HT1080 (cell line): ENCODE measurements at regions not wholly inside any gene's neighbourhood (a gene's known extent, or its start where the extent isn't known, plus 50 kb on each side); places are given as distances from the start of the nearest gene placed in this dataset.
"Not testable (repeated sequence)": the region's sequence is repeated elsewhere in the genome, so short reads cannot be mapped to it uniquely, and the experiment has no call there.

Source experiments
- DNase-seq: peaks from one replicate; pipeline ENCODE4 v3.0.0-alpha.2; 2015; ENCODE audit warnings: low read depth

DNA sequence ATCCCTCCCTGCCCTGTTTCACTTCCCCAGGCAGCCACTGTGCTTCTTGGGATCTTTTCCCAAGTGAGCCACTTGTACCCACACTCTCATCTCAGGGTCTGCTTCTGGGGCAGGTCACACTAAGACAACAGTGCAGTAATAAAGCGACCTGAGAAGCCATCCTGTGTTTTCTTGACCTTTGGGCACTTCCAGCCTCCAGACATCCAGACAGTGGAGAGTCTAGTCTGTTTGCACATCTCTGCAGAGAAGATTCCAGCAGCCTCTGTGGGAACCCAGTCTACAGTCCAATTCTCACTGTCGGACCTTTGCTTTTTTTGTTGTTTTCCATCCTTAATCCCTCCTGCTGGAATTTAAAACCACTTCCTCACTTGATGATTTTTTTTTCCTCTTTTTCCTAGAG is 50.3 kb upstream of the ATP6AP2 start:
- no peak for DNase-seq

DNA sequence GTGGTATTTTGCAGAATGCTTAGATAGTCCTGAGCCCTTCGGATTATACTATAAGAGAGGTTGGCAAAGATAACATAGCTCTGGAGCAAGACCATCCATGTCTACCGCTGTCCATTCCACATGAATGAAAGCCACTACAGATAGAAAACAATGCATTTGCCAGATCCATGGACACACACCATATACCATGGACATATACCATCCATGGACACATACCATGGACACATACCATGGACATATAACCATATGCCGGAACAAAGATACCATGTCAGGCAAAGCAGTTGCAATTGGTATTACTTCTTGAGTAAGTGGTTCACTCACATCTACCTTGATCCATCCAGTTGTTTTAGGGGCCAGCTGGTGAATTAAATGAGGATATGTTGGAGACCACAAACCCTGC is 53.2 kb upstream of the ATP6AP2 start:
- DNase-seq = no peak

DNA sequence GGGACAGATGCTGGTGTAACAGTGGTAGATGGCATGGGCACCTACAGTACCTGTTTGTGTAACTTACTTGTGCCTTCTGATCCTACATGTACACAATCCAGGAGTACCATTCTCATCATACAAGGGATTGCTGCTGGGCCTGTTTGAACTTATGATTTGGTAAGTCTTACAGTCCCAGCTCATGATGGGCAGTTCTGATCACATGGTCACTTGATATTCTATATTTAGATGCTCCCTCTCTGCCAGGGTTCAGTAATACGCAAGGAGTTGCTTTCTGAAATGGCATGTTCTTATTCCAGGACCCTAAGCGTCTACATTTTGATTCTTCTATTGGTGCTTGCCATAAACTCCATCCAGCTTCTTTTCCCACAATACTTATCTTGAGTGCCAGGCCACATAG is 54.4 kb upstream of the ATP6AP2 start:
- no peak for DNase-seq

DNA sequence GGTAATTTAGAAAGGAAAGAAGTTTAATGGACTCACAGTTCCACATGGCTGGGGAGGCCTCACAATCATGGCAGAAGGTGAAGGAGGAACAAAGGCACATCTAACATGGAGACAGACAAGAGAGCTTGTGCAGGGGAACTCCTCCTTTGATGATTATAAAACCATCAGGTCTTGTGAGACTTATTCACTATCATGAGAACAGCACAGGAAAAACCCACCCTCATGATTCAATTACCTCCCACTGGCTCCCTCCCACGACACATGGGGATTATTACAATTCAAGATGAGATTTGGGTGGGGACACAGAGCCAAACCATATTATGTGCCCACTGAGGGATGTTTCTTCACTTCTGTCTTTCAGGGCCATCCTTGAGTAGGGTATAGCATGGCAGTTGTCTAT is 54.9 kb upstream of the ATP6AP2 start:
- not testable (repeated sequence) for DNase-seq

DNA sequence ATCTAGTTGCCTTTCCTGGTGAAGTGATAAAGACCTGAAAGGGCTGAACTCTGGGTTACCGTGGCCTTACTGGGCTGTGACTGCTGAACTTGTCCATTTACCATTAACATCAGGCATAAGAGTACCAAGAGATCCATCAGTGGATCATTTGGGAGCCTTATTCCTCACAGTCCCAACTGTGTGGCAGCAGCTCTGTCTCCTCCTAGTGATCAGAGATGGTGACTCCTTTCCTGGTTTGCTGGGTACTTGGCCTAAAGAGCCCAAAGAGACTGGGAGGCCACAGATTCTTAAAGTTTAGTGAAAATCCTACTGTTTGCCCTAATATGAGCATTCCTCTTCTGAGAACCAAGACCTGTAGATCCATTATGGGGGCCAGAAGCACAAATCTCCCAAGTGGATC is 56.3 kb upstream of the ATP6AP2 start:
- DNase-seq = no peak

DNA sequence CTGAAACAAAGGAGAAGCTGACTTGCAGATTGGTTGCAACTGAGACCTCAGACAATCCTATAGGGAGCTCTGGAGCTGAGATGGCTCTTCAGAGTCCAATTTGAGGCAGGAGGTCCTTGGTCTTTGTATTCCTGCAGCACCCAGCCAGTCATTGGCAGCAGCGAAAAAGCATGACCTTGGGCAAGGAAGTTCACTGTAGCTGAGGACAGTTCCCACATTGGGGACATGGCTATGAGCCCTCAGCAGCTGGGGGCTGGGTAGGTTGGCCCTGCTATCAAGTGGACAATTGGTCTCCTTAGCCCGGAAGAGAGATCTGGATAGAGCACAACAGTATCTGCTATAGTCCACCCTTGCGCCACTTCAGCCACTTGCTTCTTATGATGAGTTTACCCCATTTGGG is 56.9 kb upstream of the ATP6AP2 start:
- no peak for DNase-seq

DNA sequence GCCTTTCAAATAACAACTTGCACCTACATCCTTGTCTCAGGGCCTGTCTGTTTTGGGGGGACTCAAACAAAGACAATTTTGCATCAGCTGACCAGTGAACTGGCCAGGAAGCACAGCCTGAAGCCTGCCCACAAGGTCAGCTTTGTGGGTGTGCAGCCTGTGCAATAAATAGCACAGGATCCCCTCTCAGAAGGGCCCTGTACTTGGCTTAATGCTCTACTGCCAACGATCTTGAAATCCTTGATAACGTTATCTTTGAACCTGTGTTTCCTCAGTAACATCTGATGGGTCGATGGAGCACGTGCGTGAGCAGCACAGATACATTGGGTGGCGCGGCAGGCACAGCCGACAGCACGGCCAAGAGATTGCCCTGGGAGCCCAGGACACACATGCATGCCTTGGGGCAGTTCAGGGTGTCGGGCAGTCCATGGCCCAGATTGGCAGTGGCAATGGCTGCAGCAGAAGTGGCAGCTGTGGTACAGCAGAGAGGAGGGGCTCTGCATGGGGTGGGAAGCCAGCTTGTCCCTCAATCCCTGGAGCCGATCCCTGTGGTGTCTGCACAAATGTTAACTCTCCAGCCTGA is 58.8 kb upstream of the ATP6AP2 start:
- no peak for DNase-seq

DNA sequence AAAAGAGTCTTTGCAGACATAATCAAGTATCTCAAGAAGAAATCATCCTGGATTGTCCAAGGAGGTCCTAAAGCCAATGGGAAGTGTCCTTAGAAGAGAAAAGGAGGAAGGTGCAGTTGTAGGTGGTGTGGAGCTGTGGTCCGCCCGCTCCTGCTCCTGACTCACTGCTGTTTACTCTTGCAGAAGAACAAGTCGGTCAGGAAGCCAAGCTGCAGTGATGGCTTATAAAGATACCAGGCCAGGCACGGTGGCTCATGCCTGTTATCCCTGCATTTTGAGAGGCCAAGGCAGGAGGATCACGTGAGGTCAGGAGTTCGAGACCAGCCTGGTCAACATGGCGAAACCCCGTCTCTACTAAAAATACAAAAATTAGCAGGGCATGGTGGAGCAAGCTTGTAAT is 66.4 kb upstream of the ATP6AP2 start:
- DNase-seq = no peak

DNA sequence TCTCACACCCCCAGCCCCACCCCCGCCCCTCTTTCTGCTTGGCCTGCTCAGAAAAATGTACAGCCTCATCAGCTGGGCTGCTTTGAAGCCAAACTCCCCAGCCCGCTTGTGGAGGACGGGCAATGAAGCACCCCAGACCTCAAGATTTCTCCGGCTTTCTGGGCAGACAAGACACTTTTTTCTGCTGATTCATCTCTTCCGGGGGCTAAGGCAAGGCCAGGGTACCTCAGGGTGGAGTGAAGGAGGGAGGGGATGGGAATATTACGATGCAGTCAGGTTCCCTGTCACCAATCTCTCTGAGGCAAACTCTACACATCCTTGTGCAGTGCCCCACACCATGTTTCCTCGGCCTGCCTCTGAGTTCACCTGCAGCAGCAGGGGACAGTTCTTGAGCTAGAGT is 66.9 kb upstream of the ATP6AP2 start:
- no peak for DNase-seq

DNA sequence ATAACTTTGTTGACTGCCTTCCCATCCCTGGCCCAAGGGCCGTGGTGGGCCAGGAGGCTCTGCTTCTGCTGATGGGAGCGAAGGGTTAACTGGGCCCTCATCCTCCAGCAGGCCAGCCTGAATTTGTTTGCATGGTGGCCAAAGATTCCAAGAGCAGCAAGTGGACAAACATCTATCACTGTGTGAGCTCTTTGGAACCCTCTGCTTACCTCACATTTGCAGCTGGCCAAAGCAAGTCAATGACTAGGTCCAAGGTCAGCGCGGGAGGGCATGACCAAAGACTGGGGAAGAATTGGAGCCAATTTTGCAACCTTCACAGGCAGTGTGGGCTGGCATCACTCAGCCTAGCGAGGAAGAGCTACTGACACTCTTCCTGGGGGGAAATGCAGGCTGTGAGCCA is 67.8 kb upstream of the ATP6AP2 start:
- DNase-seq = no peak

DNA sequence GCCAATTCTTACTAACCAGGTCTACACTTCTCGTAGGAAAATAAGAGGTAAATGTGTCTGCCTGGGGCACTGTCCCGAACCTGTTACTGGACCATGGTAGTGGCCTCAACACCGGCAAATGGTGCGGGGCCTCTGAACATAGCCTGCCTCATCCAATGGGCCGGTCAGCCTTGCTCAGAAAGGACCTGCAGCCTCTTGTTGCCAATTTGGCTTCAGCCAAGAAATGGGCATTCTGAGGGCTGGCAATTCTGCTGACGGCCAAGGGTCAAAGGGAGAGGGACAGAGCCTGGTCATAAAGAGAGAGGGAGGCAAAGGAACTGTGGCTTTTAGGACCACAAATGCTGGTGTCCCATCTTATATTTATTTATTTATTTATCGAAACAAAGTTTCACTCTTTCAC is 69.5 kb upstream of the ATP6AP2 start:
- no peak for DNase-seq

DNA sequence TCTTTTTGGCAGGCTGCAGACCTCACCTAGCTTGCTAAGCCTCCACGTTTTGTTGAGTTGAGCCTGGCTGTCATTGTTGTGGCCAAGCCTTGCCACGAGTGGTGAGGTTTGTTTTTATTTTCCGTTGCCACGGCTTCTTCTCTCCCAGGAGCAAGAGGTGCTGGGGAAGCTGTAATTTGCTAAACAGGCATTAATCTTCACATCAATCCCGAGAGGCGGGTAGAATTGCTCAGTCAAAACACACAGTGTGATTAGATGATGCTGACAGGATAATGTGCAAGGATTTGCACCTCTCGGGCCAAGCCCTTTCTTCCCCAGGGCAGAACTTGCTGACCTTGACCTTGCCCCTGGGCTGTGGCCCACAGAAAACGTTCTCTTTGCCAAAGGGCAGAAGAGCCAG is 72.2 kb upstream of the ATP6AP2 start:
- DNase-seq = no peak

DNA sequence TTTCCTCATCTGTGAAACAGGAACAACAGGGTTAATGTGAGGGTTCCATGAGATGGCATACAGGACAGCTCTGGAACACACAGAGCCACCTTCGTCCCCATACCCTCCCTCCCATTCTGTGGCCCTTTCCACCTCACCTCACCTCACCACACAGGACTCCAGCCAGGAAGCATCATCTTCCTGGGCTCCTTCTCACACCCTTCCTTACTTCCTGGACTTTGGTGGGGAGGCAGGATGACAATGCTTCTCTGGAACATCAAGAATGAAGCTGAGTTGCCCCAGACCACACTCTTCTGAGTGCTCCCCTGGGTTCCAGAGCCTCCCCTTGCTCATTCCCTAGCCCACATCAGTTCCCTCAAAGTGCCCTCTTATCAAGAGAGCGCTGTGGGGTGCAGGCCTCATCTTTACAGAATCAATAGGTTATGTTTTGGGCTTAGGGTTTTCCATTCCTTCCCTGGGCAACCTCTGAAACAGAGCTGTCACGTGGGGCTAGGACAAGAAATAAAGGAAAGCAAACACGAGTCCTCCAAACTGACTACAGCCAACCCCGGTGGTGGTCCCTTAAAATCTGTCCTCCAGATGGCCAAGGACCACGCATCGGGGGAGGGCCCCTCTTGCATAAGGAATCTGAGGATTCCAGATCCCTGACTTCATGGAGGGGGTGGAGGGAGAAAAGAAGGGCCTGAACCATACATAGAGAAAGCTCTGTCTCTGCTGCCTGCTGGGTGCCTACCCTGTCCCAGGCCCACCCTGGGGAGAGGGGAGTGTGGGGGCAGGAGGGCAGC is 74.4 kb upstream of the ATP6AP2 start:
- DNase-seq = no peak

DNA sequence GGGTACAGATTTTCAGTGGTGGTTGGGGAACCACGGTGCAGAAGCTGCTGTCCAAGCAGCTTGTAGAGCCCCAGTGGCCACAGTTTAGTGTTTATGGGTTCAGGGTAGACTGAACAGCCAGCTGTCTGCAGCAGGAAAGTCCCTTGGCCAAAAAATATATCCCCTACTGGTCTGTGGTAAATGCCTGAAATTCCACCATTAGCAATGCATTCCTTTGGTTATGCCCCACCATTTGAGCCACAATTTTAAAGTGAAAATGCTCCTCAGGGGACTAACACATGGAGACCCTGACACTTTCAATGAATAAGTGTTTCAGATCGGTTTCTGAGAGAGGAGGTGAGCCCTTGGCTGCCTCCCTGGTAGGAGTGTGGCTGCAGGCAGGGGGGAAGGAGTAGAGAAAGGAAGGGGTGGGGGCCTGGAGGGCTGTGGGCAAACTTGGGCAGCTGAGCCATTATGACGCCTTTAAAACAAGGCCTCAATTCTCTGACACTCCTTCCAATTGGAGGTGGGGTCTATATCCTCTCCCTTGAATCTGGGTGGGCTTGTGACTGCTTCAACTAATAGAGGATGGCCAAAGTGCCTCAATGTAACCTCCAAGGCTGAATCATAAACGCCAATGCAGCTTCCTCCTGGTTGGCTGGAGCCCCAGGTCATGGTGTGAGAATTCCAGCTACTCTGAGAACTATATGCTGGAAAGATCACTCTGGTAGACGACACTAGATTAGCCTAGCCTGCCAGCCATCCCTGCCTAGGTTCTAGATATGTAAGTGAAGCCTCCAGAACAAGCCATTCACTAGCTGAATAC is 75.8 kb upstream of the ATP6AP2 start:
- DNase-seq = peak; percentile 67

DNA sequence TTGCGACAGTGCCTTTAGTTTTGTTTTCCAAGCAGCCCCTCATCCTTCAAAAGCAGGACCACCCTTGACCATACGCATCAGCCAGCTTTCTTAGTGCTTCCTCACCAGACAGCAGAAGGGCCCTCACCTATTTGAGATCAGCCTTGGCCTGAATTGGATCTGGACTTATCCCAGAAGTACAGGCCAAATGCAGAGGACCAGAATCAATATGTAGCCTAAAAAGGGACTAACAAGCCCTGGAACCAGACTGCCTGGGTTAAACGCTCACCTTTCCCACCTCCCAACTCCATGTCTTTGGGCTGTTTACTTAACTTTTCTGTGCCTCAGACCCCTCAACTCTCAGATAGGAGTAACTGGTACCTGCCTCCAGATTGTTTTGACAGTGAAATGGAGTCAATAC is 77.7 kb upstream of the ATP6AP2 start:
- no peak for DNase-seq

DNA sequence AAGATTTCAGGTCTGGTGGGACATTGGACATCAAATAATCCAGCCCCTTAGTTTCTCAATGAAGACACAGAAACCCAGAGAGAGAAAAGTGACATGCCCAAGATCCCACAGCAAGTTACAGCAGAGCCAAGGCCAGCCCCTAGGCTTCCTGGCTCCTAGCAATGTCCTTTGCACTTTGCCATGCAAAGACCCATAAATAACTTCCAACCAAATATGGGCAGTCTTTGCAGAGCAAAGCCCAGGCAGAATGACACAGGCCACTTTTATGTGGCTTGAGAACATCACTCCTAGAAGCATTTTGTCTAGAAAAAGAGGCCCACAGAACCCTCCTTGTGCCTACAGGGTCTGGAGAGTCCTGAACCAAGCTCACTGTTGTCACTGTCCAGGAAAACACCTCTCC is 78.1 kb upstream of the ATP6AP2 start:
- DNase-seq = no peak

DNA sequence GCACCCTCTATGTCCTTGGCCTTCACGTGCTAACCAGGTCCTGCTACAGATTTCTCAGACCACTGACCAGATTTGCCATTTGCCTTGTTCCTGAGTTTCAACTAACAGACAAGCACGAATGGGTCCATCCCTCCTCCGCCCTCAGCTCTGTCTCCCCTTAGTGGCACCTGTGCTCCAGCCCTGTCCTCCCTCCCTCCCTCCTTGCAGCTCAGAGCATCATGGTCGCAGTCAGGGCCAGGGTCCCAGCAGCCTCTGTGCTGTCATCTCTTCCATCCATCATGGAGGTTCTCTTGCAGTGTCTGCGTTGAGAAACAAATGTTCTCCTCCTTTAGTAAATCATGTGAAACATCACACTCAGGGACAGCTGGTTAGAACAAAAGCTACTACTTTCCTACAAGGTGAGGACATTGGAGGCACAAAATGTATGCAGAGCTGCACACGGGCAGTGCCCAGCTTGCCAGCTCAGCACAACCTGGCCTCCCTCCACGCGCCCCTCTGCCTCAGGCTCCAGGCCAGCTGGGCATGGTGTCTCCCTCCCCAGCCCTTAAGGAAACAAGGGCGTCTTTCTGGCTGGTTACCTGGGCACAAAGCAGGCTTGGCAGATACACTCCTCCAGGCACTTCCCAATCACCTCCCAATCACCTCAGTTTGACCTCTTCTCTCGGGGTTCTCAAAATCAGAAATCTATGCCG is 79.5 kb upstream of the ATP6AP2 start:
- DNase-seq = no peak

DNA sequence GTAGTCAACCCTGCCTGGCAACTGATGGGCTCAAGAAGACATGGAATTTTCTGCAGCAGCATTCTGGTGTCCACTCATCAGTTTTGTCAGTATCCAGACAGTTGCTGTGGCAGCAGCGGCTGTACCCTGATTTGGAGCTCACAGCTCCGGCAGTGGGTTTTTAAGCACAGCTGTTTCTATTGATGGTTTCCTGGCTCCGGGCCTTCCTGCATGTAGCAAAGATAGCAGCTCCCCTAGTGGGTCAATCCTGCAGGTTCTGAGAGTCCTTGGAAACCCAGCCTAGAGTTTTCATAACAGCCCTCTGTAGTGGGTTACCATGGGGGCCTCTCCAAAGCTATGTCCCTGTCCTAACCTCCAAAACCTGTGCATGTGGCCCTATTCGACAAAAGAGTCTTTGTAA is 84.0 kb upstream of the ATP6AP2 start:
- DNase-seq = no peak

DNA sequence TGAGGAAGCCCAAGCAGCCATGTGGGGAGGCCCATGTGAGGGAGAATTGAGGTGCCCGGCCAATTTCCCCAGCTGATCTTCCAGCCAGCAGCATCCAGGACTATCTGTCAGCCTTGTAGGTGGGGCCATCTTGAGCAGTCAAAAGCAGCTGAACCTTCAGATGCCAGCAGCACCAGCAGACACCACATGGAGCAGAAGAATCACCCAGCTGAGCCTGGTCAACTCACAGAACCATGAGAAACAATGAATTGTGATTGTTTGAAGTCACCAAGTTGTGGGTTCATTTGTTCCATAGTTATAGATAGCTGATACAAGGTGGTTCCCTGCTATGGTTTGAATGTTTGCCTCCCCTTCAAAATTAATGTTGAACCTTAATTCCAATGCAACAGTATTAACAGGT is 85.1 kb upstream of the ATP6AP2 start:
- DNase-seq = no peak

DNA sequence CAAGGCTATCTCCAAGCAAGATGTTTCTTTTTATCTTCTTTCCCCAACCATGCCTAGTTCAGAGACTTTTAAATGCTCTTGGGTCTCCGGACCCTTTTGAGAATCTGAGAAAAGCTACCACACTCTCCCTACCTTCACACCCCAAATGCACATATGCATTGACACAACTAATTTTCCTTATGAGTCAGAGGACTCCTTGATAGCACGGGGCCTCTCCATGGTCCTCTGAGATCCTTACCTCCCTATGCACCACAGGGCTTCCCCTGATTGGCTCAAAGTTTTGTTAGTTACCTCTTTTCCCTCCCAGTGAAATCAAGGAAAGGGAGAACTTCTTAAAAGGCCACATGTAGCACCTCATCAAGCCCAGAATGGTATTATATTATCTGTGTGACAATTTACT is 86.8 kb upstream of the ATP6AP2 start:
- no peak for DNase-seq

DNA sequence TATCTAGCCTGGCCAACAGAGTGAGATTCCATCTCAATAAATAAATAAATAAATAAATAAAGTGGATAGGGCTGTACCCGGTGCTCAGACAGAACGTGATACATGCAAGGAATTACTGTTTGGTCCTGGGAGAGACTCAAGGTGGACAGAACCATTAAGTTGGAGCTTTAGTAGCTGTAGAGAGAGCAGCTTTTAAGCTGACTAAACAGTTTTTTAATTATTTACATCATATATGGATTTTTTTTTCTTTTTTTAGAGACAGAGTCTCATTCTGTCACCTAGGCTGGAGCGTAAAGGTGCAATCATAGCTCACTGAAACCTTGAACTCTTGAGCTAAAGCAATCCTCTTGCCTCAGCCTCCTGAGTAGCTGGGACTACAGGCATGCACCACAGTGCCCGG is 92.5 kb upstream of the ATP6AP2 start:
- DNase-seq = no peak

DNA sequence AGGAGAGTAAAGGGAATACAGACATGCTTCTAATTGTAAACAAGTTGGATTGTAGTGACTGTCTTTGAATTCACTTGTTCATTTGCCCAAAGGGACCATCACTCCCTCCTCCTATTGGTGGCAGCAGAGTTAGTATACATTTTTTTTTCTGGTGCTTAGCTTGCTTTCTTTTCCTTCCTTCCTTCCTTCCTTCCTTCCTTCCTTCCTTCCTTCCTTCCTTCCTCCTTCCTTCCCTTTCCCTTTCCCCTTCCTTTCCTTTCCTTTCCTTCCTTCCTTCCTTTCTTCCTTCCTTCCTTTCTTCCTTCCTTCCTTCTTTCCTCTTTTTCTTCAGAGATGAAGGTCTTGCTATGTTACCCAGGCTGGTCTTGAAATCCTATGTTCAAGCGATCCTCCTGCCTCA is 94.8 kb upstream of the ATP6AP2 start:
- DNase-seq = no peak
